T-cell (primary cell): ENCODE measurements at regions not wholly inside any gene's neighbourhood (a gene's known extent, or its start where the extent isn't known, plus 50 kb on each side); places are given as distances from the start of the nearest gene placed in this dataset.

Experiments
- ATAC-seq, 4 experiments: fragments of 200-7000 bp in 3 of 4; fragments of 150-1000 bp in 1 of 4; cut with Tn5 transposase; replicated peaks in 1 of 4; 1 replicate in 3 of 4; 2 replicates in 1 of 4; pipeline ENCODE4 v1.10.0; 2021; ENCODE audit warnings: moderate library complexity in 3 of 4, mild to moderate bottlenecking in 2 of 4, moderate number of reproducible peaks in 1 of 4
- CTCF ChIA-PET, 2 donors: fragments of 300-600 bp; sonication (Branson Sonifier 250); formaldehyde crosslinking; loops; one replicate each; lab custom pipeline; 2022; ENCODE audit warnings: antibody characterized with exemption in 2 of 2; lab: Charles Lee
- POLR2A ChIA-PET, 2 donors: fragments of 300-600 bp; sonication (Branson Sonifier 250); formaldehyde crosslinking; loops; one replicate each; lab custom pipeline; 2022; ENCODE audit warnings: antibody characterized with exemption in 2 of 2; lab: Charles Lee
- DNase-seq, 35 experiments: peaks; one replicate each; pipeline versions ENCODE4 v3.0.0 to v3.0.0-alpha.2; 2013 to 2023
- H3K27ac ChIP-seq: one replicate; pipeline ENCODE4 v1.5.1; 2013; ENCODE audit warnings: low read length
- H3K27me3 ChIP-seq, 2 experiments: replicated peaks in 1 of 2; 1 replicate in 1 of 2; 2 replicates in 1 of 2; pipeline versions ENCODE4 v1.6.1 to v1.7.0; 2013; ENCODE audit warnings: low read length in 1 of 2, mixed read lengths in 1 of 2; ENCODE audit not compliant: control insufficient read depth in 2 of 2, insufficient read depth in 2 of 2; ENCODE audit errors: extremely low read depth in 1 of 2
- H3K36me3 ChIP-seq, 2 donors: 1 replicate in 1 of 2; 2 replicates in 1 of 2; pipeline versions ENCODE4 v1.6.1 to v1.7.0; 2013; ENCODE audit warnings: low read length in 1 of 2; ENCODE audit not compliant: control insufficient read depth in 2 of 2, insufficient read depth in 1 of 2; ENCODE audit errors: extremely low read depth in 1 of 2
- H3K4me1 ChIP-seq, 2 experiments: 1 replicate in 1 of 2; 2 replicates in 1 of 2; pipeline versions ENCODE4 v1.6.1 to v1.7.0; 2013; ENCODE audit warnings: low read length in 2 of 2, mixed read lengths in 1 of 2; ENCODE audit not compliant: insufficient read depth in 2 of 2, control insufficient read depth in 1 of 2; ENCODE audit errors: extremely low read depth in 1 of 2
- H3K4me3 ChIP-seq, 2 donors: 1 replicate in 1 of 2; 2 replicates in 1 of 2; pipeline versions ENCODE4 v1.5.1 to v1.7.0; 2013; ENCODE audit warnings: mild to moderate bottlenecking in 2 of 2, low read length in 1 of 2, moderate library complexity in 1 of 2; ENCODE audit not compliant: control insufficient read depth in 1 of 2; ENCODE audit errors: extremely low read depth in 1 of 2
- H3K9me3 ChIP-seq: 2 replicates; pipeline ENCODE4 v1.7.0; 2013
- H3K27ac Mint-ChIP-seq, 2 donors: one replicate each; pipeline ENCODE4 v1.8.0; 2020 to 2021; ENCODE audit warnings: mild to moderate bottlenecking in 2 of 2, mixed read lengths in 2 of 2
- H3K27me3 Mint-ChIP-seq, 2 donors: one replicate each; pipeline ENCODE4 v1.8.0; 2021 to 2022; ENCODE audit warnings: mixed read lengths in 2 of 2
- H3K36me3 Mint-ChIP-seq: one replicate; pipeline ENCODE4 v1.8.0; 2021; ENCODE audit warnings: mixed read lengths
- H3K4me1 Mint-ChIP-seq, 3 donors: one replicate each; pipeline ENCODE4 v1.8.0; 2020 to 2022; ENCODE audit warnings: mixed read lengths in 3 of 3, mild to moderate bottlenecking in 1 of 3
- H3K4me3 Mint-ChIP-seq, 3 donors: one replicate each; pipeline ENCODE4 v1.8.0; 2020 to 2022; ENCODE audit warnings: mild to moderate bottlenecking in 3 of 3, mixed read lengths in 3 of 3, moderate library complexity in 3 of 3
- H3K9me3 Mint-ChIP-seq, 3 donors: one replicate each; pipeline ENCODE4 v1.8.0; 2020 to 2022; ENCODE audit warnings: mixed read lengths in 3 of 3
- WGBS: methylation state at CpG from one replicate; pipeline ENCODE4 v1.1.5; 2013; ENCODE audit warnings: missing lambda C conversion rate; ENCODE audit not compliant: insufficient coverage; 5-methylcytosine and 5-hydroxymethylcytosine counted together

DNA sequence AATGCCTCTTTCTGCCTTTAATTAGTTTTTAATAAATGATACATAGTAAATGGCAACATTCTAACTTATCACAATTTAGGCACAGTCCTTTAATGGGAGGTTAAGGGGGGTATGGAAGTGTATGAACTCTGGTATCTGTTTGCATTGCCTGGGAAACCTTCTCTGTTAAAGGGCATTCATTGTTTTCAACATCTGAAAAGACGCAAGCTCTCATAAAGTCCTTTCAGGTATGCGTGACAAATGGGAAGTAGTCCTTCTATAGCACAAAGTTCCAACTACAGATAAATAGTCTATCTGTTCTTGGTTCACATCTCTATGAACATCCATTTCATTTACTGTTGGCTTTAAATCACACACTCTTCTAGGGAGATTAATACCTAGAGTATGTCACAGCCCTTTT is 298.0 kb upstream of the PMFBP1 start:
- H3K9me3 Mint-ChIP-seq: no peaks in the 10 kb centered on the region
- H3K4me1 Mint-ChIP-seq: peaks cover 0 to 9% (median 0%) of the 10 kb centered on the region in 3 donors
- no peaks in the 10 kb centered on the region for H3K27me3 Mint-ChIP-seq
- H3K4me3 Mint-ChIP-seq: no peak overlapping the region
- no peak overlapping the region for H3K4me3 ChIP-seq
- ATAC-seq: no peak
- CTCF ChIA-PET: no interaction called here
- H3K27ac Mint-ChIP-seq: no peak overlapping the region
- H3K4me1 ChIP-seq: no peaks in the 10 kb centered on the region
- no peaks in the 10 kb centered on the region for H3K36me3 Mint-ChIP-seq
- POLR2A ChIA-PET: no interaction called here
- 100% methylated on average over 1 of the region's 2 CpGs for WGBS
- DNase-seq: no peak
- H3K9me3 ChIP-seq: no peaks in the 10 kb centered on the region
- H3K27me3 ChIP-seq: no peaks in the 10 kb centered on the region
- H3K36me3 ChIP-seq: no peaks in the 10 kb centered on the region
- H3K27ac ChIP-seq: no peak overlapping the region

DNA sequence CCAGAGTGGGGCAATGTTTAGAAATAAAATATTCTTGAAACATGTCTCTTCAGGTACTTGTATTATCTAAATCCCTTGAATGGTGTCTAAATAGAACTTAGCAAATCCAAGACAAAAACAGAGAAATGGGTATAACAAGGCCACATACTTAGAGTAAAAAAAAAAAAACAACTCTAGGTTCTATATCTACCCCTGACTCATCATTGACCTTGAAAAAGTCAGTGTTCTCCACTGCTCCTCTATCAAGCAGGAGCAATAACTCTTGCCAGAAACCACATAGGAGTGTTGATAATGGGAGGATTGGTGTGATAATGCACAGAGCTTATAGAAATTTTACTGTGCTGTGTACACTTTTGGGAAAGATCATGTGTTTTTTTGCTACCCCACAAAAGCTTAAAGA is 296.6 kb upstream of the PMFBP1 start:
- Histone ChIP-seq H3K27ac (no peak overlapping the region), H3K36me3 (no peaks in the 10 kb centered on the region), H3K4me3 (no peak overlapping the region), H3K27me3 (no peaks in the 10 kb centered on the region), H3K9me3 (no peaks in the 10 kb centered on the region), H3K4me1 (no peaks in the 10 kb centered on the region)
- H3K36me3 Mint-ChIP-seq: no peaks in the 10 kb centered on the region
- DNase-seq: no peak
- H3K9me3 Mint-ChIP-seq: peaks cover 0 to 3% (median 0%) of the 10 kb centered on the region in 3 donors
- no peak for ATAC-seq
- CTCF ChIA-PET: no interaction called here
- no peaks in the 10 kb centered on the region for H3K27me3 Mint-ChIP-seq
- POLR2A ChIA-PET: interaction anchor here in 1 of 2 donors (0.5 kb wide), 1 partner anchor 102 kb away, joined by 3 read pairs; no protein-coding TSS in a partner anchor
- no peak overlapping the region for H3K4me3 Mint-ChIP-seq
- no peaks in the 10 kb centered on the region for H3K4me1 Mint-ChIP-seq
- no peak overlapping the region for H3K27ac Mint-ChIP-seq

DNA sequence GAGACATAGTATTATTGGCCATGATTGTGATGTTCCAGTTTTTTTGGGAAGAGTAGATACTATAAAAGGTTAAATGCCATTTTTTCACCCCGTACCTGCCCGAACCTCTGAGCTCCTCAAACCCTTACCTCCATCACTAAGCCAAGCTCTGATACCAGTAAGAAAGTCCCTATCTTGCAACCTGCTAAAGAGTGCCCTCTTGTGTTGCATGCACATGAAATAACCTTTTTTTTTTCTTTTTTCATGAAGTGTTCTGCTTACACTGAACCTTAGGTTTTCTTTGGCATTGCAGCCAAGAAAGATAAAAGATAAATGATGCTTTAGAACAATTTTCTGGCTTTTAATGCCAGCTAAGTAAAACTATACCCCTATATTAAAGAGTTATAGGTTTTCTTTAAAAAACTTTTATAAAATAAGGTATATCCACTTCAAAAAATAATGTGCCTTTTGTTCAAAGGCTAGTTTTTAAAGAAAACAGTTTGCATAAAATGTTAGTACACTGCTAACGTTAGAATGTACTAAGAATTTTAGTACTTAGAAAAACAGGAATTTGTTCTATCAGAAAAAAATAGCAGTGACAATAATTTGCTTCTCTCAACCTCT is 295.3 kb upstream of the PMFBP1 start:
- CTCF ChIA-PET: interaction anchor here in 1 of 2 donors (1.0 kb wide), 1 partner anchor 67 kb away, joined by 3 read pairs; no protein-coding TSS in a partner anchor
- ATAC-seq: no peak

DNA sequence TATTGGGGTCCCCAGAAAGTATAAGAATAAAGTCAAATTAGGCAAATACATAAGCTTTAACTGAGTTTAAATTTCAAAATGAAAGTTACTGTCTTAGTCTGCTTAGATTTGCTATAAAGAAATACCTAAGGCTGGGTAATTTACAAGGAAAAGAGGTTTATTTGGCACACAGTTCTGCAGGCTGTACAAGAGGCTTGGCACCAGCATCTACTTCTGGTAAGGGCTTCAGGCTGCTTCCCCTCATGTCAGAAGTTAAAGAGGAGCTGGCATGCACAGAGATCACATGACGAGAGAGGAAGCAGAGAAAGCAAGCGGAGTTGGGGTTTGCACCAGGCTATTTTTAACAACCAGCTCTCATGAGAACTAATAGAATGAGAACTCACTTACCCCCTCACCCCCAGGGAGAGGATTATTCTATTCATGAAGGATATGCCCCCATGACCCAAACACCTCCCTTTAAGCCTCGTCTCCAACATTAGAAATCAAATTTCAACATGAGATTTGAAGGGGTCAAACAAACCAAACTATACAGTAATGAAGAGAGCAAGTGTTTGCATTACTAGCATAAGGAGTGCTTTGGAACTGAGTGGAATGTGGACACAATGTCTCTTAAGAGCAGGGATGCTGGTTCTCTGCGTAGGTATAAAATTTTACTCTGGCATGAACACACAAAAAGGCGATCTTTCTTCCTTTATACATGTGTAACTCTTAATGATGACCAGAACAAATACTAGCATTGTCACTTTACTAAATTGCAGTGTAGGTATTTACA is 292.8 kb upstream of the PMFBP1 start:
- Histone ChIP-seq H3K4me1 (no peaks in the 10 kb centered on the region), H3K36me3 (no peaks in the 10 kb centered on the region), H3K9me3 (no peaks in the 10 kb centered on the region), H3K27ac (no peak overlapping the region), H3K4me3 (no peak overlapping the region), H3K27me3 (no peaks in the 10 kb centered on the region)
- no peaks in the 10 kb centered on the region for H3K27me3 Mint-ChIP-seq
- H3K4me1 Mint-ChIP-seq: no peaks in the 10 kb centered on the region
- H3K36me3 Mint-ChIP-seq: no peaks in the 10 kb centered on the region
- DNase-seq: no peak
- no CpG with 5 or more reads among the region's 5 CpGs for WGBS
- H3K9me3 Mint-ChIP-seq: peaks cover 0 to 4% (median 3%) of the 10 kb centered on the region in 3 donors
- POLR2A ChIA-PET: no interaction called here
- H3K27ac Mint-ChIP-seq: no peak overlapping the region
- H3K4me3 Mint-ChIP-seq: no peak overlapping the region
- ATAC-seq: no peak
- CTCF ChIA-PET: no interaction called here

More for the DNA sequence above, 295.3 kb upstream of the PMFBP1 start:
- H3K4me1 Mint-ChIP-seq: no peaks in the 10 kb centered on the region
- H3K4me3 ChIP-seq: no peak overlapping the region
- H3K9me3 Mint-ChIP-seq: peaks cover 0 to 4% (median 3%) of the 10 kb centered on the region in 3 donors
- DNase-seq: peak in 1 of 35 experiments; percentile 17
- H3K27me3 Mint-ChIP-seq: no peaks in the 10 kb centered on the region
- POLR2A ChIA-PET: no interaction called here
- no peaks in the 10 kb centered on the region for H3K36me3 Mint-ChIP-seq
- no peaks in the 10 kb centered on the region for H3K9me3 ChIP-seq
- H3K4me1 ChIP-seq: no peaks in the 10 kb centered on the region
- H3K36me3 ChIP-seq: no peaks in the 10 kb centered on the region
- no peaks in the 10 kb centered on the region for H3K27me3 ChIP-seq
- no CpG with 5 or more reads among the region's 3 CpGs for WGBS
- H3K4me3 Mint-ChIP-seq: no peak overlapping the region
- no peak overlapping the region for H3K27ac Mint-ChIP-seq
- no peak overlapping the region for H3K27ac ChIP-seq

DNA sequence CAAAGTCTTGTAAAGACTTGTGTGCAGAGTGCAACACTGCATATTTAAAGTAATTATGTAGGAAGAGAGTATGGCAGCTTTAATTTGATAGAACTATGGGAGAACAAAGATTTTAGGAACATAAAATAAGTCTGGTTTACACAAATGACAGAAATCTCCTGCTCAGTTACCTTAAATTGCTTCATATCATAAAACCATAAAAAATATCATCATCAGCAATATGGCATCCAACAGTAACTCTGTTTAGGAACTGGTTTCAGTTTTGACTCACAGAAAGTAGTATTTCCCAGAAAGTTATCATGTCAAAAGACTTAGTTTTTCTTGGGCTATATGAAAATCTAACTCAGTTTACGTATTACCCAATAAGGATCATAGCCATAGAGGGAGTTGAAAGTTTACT is 292.1 kb upstream of the PMFBP1 start:
- Histone ChIP-seq H3K27me3 (no peaks in the 10 kb centered on the region), H3K4me1 (no peaks in the 10 kb centered on the region), H3K9me3 (no peaks in the 10 kb centered on the region), H3K27ac (no peak overlapping the region), H3K4me3 (no peak overlapping the region), H3K36me3 (no peaks in the 10 kb centered on the region)
- Mint-ChIP-seq H3K27me3 (no peaks in the 10 kb centered on the region), H3K9me3 (peaks cover 0 to 4% (median 3%) of the 10 kb centered on the region in 3 donors), H3K36me3 (no peaks in the 10 kb centered on the region), H3K27ac (no peak overlapping the region), H3K4me3 (no peak overlapping the region), H3K4me1 (no peaks in the 10 kb centered on the region)
- WGBS: no CpG with 5 or more reads among the region's 1 CpG
- CTCF ChIA-PET: no interaction called here
- no peak for ATAC-seq
- no peak for DNase-seq
- POLR2A ChIA-PET: no interaction called here

DNA sequence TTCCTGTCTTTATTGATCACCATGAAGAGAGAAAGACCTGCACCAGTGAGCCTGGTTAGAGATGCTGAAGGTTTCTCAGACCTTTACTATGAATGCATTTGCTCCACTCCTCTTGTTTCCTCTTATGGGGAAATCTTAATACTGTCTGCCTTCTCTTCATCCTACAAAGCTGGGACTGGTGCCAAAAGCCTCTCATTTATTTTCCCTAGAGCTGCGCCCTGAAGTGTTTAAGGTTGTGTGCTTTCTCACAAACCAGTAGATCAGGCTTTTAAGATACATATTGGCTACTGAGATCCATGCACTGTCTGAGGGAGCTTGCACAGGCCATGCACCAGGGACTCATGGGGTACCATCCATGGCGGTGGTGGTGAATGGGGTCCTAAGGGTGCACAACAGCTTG is 286.1 kb upstream of the PMFBP1 start:
- H3K9me3 ChIP-seq: no peaks in the 10 kb centered on the region
- ChIA-PET POLR2A (no interaction called here), CTCF (no interaction called here)
- WGBS: 86% methylated on average over 1 of the region's 2 CpGs
- H3K4me3 Mint-ChIP-seq: no peak overlapping the region
- no peaks in the 10 kb centered on the region for H3K27me3 ChIP-seq
- ATAC-seq (no peak), DNase-seq (no peak)
- H3K4me1 ChIP-seq: no peaks in the 10 kb centered on the region
- no peaks in the 10 kb centered on the region for H3K4me1 Mint-ChIP-seq
- no peaks in the 10 kb centered on the region for H3K27me3 Mint-ChIP-seq
- H3K4me3 ChIP-seq: no peak overlapping the region
- no peaks in the 10 kb centered on the region for H3K36me3 ChIP-seq
- H3K27ac ChIP-seq: no peak overlapping the region
- H3K36me3 Mint-ChIP-seq: peaks cover 5% of the 10 kb centered on the region
- no peak overlapping the region for H3K27ac Mint-ChIP-seq
- H3K9me3 Mint-ChIP-seq: peaks cover 22 to 33% (median 24%) of the 10 kb centered on the region in 3 donors
